ENCODE measurements at regions not wholly inside any gene's neighbourhood (a gene's known extent, or its start where the extent isn't known, plus 50 kb on each side); places are given as distances from the start of the nearest gene placed in this dataset.

- TF ChIP-seq CTCF (IDR thresholded peaks at IDR 0.05; ENCODE audit: insufficient read depth, low read length) = no peak
- no peak overlapping the region for H3K4me3 ChIP-seq (ENCODE audit: low read depth, low read length)
- DNase-seq (ENCODE audit: low read depth) = no peak
Observed at GRCh38 chr12:111250251-111250881, 118.5 kb downstream of the PHETA1 start.

GRCh38 chr12:111249757-111250156 lies 119.1 kb downstream of the PHETA1 start:
- H3K4me3 ChIP-seq (ENCODE audit: low read depth, low read length) = no peak overlapping the region
- no peak for TF ChIP-seq CTCF (IDR thresholded peaks at IDR 0.05; ENCODE audit: insufficient read depth, low read length)

GRCh38 chr12:111249018-111249370 lies 119.9 kb downstream of the PHETA1 start:
- no peak overlapping the region for H3K4me3 ChIP-seq (ENCODE audit: low read depth, low read length)
- no peak for TF ChIP-seq CTCF (IDR thresholded peaks at IDR 0.05; ENCODE audit: insufficient read depth, low read length)
- DNase-seq (ENCODE audit: low read depth) = no peak

More at GRCh38 chr12:111249757-111250156, 119.1 kb downstream of the PHETA1 start:
- DNase-seq (ENCODE audit: low read depth) = no peak

GRCh38 chr12:111248236-111249017 lies 120.5 kb downstream of the PHETA1 start:
- DNase-seq (ENCODE audit: low read depth) = no peak
- TF ChIP-seq CTCF (IDR thresholded peaks at IDR 0.05; ENCODE audit: insufficient read depth, low read length) = no peak
- H3K4me3 ChIP-seq (ENCODE audit: low read depth, low read length) = no peak overlapping the region

- TF ChIP-seq CTCF (IDR thresholded peaks at IDR 0.05; ENCODE audit: insufficient read depth, low read length) = no peak
- H3K4me3 ChIP-seq (ENCODE audit: low read depth, low read length) = no peak overlapping the region
- DNase-seq (ENCODE audit: low read depth) = no peak
Observed at GRCh38 chr12:111247083-111247783, 121.7 kb downstream of the PHETA1 start.

- DNase-seq (ENCODE audit: low read depth) = no peak
- no peak for TF ChIP-seq CTCF (IDR thresholded peaks at IDR 0.05; ENCODE audit: insufficient read depth, low read length)
- H3K4me3 ChIP-seq (ENCODE audit: low read depth, low read length) = no peak overlapping the region
Observed at GRCh38 chr12:111246477-111247011, 122.4 kb downstream of the PHETA1 start.

Data from fibroblast of the aortic adventitia (primary cell).